ENCODE measurements at regions not wholly inside any gene's neighbourhood (a gene's known extent, or its start where the extent isn't known, plus 50 kb on each side); places are given as distances from the start of the nearest gene placed in this dataset.

GRCh38 chr20:57003012-57003411, 263.4 kb downstream of the BMP7 start:
- Histone ChIP-seq H3K27me3 (ENCODE audit: low read depth, low read length) (peaks cover 54% of the 10 kb centered on the region), H3K27ac (ENCODE audit: low read length) (no peak overlapping the region), H2AFZ (ENCODE audit: low read depth, low read length) (no peak overlapping the region; the same call in 1 of the 2 replicates), H3K9me3 (ENCODE audit: insufficient read depth, low read length) (peaks cover 13% of the 10 kb centered on the region), H3K4me2 (ENCODE audit: low read length) (no peak overlapping the region), H3K4me1 (ENCODE audit: low read length) (peaks cover 24% of the 10 kb centered on the region), H3K79me2 (ENCODE audit: low read length) (no peaks in the 10 kb centered on the region), H4K20me1 (ENCODE audit: insufficient read depth, low read length) (no peaks in the 10 kb centered on the region), H3K36me3 (replicated peaks; ENCODE audit: low read depth, low read length) (no peaks in the 10 kb centered on the region), H3K4me3 (ENCODE audit: low read length) (no peak overlapping the region), H3K9ac (ENCODE audit: low read length) (no peak overlapping the region)
- TF ChIP-seq EZH2phosphoT487 (IDR thresholded peaks at IDR 0.05; ENCODE audit: low read depth) (no peak), CTCF (IDR thresholded peaks at IDR 0.05; ENCODE audit: low read depth, low read length) (no peak)

GRCh38 chr20:57004416-57004815, 262.0 kb downstream of the BMP7 start:
- H2AFZ ChIP-seq (ENCODE audit: low read depth, low read length) = no peak overlapping the region
- H4K20me1 ChIP-seq (ENCODE audit: insufficient read depth, low read length) = no peaks in the 10 kb centered on the region
- peaks cover 30% of the 10 kb centered on the region for H3K4me1 ChIP-seq (ENCODE audit: low read length)
- no peak overlapping the region for H3K27ac ChIP-seq (ENCODE audit: low read length)
- H3K9me3 ChIP-seq (ENCODE audit: insufficient read depth, low read length) = no peaks in the 10 kb centered on the region
- H3K9ac ChIP-seq (ENCODE audit: low read length) = no peak overlapping the region
- peaks cover 53% of the 10 kb centered on the region for H3K27me3 ChIP-seq (ENCODE audit: low read depth, low read length)
- TF ChIP-seq CTCF (IDR thresholded peaks at IDR 0.05; ENCODE audit: low read depth, low read length) (no peak), EZH2phosphoT487 (IDR thresholded peaks at IDR 0.05; ENCODE audit: low read depth) (no peak)
- H3K4me3 ChIP-seq (ENCODE audit: low read length) = no peak overlapping the region
- no peaks in the 10 kb centered on the region for H3K36me3 ChIP-seq (replicated peaks; ENCODE audit: low read depth, low read length)
- no peaks in the 10 kb centered on the region for H3K79me2 ChIP-seq (ENCODE audit: low read length)
- no peak overlapping the region for H3K4me2 ChIP-seq (ENCODE audit: low read length)

GRCh38 chr20:57004951-57005933, 261.2 kb downstream of the BMP7 start:
- Histone ChIP-seq H3K27me3 (ENCODE audit: low read depth, low read length) (peaks cover 58% of the 10 kb centered on the region), H3K9ac (ENCODE audit: low read length) (no peak overlapping the region), H3K9me3 (ENCODE audit: insufficient read depth, low read length) (no peaks in the 10 kb centered on the region), H3K4me1 (ENCODE audit: low read length) (peaks cover 30% of the 10 kb centered on the region), H3K4me2 (ENCODE audit: low read length) (no peak overlapping the region), H4K20me1 (ENCODE audit: insufficient read depth, low read length) (no peaks in the 10 kb centered on the region), H3K36me3 (replicated peaks; ENCODE audit: low read depth, low read length) (no peaks in the 10 kb centered on the region), H3K4me3 (ENCODE audit: low read length) (no peak overlapping the region), H3K27ac (ENCODE audit: low read length) (no peak overlapping the region), H2AFZ (ENCODE audit: low read depth, low read length) (no peak overlapping the region), H3K79me2 (ENCODE audit: low read length) (no peaks in the 10 kb centered on the region)
- TF ChIP-seq CTCF (IDR thresholded peaks at IDR 0.05; ENCODE audit: low read depth, low read length) = no peak
- no peak for TF ChIP-seq EZH2phosphoT487 (IDR thresholded peaks at IDR 0.05; ENCODE audit: low read depth)

GRCh38 chr20:57006411-57007170, 259.9 kb downstream of the BMP7 start:
- Histone ChIP-seq H3K9ac (ENCODE audit: low read length) (peak overlapping the region; percentile 7; the same call in 1 of the 2 replicates), H3K36me3 (replicated peaks; ENCODE audit: low read depth, low read length) (no peaks in the 10 kb centered on the region), H3K4me1 (ENCODE audit: low read length) (peaks cover 30% of the 10 kb centered on the region), H2AFZ (ENCODE audit: low read depth, low read length) (peak overlapping the region; percentile 48; the same call in 1 of the 2 replicates), H3K4me2 (ENCODE audit: low read length) (peak overlapping the region; percentile 76), H3K9me3 (ENCODE audit: insufficient read depth, low read length) (no peaks in the 10 kb centered on the region), H3K4me3 (ENCODE audit: low read length) (peak overlapping the region; percentile 55), H3K79me2 (ENCODE audit: low read length) (no peaks in the 10 kb centered on the region), H3K27me3 (ENCODE audit: low read depth, low read length) (peaks cover 64% of the 10 kb centered on the region), H3K27ac (ENCODE audit: low read length) (peak overlapping the region; percentile 56), H4K20me1 (ENCODE audit: insufficient read depth, low read length) (no peaks in the 10 kb centered on the region)
- TF ChIP-seq CTCF (IDR thresholded peaks at IDR 0.05; ENCODE audit: low read depth, low read length) (no peak), EZH2phosphoT487 (IDR thresholded peaks at IDR 0.05; ENCODE audit: low read depth) (no peak)
